ENCODE measurements at regions not wholly inside any gene's neighbourhood (a gene's known extent, or its start where the extent isn't known, plus 50 kb on each side); places are given as distances from the start of the nearest gene placed in this dataset.

DNA sequence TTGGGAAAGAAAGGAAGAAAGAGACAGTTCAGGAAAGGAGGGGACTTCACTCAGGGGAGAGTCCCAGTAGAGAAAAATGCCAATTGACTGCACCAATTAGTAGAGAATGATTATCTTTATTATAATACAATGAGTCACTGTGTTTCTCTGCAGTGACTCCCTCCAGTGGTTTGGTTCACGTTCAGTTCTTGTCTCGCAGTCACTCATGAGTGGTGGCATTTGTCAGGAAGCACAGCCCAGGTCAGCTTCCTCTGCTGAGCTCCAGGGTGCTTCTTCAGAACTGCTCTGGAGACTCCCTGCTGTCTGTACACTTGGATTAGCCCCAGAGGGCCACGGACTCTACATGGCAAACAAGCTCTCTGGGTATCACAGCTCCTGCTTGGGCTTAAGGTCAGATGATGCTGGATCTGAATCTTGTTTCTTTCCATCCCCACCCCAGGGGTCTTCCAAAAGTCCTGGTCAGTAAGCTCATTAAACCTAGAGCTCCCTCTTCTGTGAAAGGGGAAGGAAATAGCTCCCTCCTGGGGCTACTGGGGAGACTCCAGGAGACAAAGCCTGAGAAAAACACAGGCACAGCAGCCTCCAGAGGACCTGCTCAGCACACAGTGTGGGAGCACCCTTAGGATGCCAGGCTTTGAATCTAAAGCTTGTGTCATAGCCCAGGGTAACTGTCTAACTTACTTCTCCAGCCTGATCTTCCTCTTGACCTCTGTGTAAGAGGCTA is 619.0 kb downstream of the AJAP1 start:
- DNase-seq (ENCODE audit: low read depth) = no peak

DNA sequence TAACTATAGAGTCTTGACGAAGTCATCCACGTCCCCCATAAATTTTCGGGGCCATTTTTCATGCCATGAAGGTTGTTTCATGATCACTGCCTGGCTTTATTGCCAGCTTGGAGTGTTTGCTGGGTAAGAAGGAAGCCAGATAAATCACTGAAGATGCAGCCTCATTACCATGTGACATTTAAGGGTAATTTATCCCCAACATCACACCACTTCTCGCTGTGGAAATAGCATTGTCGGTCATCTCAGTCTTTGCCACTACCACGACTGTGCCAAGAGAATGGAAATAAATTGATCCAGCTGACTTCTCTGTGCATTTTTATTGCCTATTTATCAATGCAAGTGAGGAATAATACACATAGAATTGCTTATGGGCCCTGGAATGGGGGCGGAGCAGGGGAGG is 617.9 kb downstream of the AJAP1 start:
- no peak for DNase-seq (ENCODE audit: low read depth)

DNA sequence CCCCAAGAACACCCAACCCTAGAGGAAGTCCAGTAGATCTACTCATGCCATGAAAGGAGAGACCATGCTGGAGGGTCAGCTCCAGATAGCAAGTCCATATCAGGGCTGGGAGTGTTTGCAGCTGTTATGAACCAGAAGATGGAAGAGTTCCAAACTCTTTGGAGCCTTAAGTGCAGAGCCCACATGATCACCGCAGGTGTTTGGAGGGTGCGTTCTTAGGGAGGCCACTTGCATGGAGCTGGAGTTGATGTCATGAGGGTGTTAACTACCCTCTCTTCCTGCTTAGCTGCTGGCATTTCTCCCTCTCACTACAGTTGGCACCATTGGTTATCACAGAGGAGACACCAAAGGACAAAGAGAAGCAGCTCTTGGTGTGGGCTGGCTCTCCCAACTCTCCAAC is 616.9 kb downstream of the AJAP1 start:
- no peak for DNase-seq (ENCODE audit: low read depth)

DNA sequence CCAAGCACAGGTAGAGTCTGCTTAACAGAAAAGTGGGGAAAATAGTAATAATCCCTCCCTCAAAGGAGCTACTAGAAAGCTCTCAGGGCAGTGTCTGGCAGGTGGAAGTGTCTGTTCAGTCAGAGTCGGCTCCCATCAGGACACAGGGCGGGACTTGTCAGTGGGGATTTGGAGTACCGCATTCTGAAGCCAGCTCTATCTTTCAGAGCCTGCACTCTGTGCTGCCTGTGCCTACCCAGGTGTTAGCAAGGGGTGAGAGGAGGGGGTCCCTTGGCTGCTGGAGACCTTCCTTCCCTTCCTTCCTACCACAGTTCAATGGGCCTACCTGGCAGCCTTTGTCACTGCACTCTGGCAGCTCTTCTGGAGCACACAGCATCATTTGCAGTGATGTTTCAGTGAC is 615.5 kb downstream of the AJAP1 start:
- DNase-seq (ENCODE audit: low read depth) = no peak

DNA sequence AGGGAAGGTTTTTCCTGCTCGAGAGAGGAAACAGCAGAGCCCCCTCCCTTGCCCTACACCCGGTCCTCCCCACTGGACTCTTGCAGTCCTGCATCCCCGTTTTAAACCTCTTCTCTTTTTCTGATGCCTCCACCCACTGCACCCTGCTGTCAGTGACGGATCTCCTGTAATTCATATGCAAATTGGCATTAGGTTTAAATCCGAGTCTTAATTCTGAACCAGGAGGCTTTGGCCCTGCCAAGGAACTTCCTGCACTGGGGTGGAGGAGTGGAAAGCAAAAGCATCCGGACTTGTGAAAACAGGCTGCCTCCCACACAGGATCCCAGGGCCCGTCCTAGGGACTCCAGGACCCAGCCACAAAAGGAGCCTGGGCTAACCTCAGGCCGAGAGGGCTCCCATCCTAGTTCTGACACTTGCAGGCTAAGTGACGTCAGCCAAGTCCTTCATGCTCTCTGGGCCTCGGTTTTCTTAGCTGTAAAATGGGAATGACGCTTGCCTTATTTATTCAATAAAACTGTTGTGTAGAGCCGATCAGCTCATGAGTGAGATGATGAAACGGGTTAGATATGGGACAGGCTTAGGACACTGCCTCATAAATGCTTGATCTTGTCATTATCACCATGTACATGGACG is 613.3 kb downstream of the AJAP1 start:
- no peak for DNase-seq (ENCODE audit: low read depth)

DNA sequence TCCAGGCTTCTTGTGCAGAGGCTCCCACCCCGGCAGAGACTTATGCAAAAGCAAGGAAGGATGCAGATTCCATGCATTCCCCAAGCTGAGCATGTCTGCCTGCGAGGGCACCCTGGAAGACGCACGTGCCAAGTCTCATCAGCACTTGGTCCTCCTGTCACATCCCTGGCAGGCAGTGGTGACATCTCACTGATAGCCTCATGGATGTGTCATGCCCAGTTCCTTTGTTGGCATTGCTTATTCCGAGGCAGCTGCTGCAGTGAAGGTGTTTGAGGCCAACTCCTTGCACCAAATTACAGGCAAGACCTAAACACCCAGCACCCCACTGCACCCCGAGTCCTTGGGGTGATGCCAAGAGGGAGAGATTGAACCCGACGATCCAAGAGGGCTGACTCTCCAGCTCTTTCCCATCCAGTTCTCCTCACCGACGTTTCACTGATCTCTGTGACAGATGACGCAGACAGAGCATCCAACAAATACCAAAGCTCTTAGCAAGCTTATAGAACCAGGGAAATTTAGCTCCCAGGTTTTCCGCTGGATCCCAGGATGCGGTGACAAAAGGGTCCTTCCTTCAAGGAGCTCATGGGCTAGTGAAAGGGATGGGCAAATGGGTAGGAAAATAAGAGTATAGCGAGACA is 611.1 kb downstream of the AJAP1 start:
- no peak for DNase-seq (ENCODE audit: low read depth)

DNA sequence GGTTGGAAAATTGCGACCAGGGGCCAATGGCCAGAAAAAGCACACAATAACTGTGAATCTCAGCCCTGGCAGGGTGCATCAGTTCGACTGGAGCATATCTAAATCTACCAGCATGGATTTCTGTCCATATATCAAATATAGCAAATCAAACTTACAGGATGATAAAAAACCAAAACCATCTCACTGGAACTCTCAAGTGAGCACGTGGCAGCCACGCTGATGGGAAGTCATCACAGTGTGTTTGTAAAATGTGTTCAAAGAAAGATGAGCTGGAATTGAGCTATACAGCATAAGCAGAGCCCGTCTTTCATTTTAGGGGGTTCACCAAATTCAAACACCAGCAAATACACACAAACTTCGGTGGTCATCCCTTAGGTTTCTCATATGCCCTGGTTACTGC is 610.1 kb downstream of the AJAP1 start:
- DNase-seq (ENCODE audit: low read depth) = no peak

DNA sequence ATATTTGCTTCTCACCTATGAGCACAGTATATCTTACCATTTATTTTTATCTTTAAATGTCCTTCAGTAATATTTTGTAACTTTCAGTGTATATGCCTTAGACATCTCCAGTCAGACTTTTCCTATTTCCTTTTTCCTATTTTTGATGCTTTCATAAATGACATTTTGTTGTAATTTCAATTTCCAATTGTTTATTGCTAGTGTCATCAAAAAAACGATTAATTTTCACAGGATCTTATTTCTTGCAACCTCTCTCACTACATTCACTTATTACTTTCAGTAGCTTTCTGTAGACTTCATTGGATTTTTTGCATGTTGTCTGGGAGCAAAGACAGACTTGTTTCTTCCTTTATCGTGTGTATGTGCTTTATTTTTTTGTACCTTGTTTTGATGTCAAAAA is 602.4 kb downstream of the AJAP1 start:
- DNase-seq (ENCODE audit: low read depth) = no peak

DNA sequence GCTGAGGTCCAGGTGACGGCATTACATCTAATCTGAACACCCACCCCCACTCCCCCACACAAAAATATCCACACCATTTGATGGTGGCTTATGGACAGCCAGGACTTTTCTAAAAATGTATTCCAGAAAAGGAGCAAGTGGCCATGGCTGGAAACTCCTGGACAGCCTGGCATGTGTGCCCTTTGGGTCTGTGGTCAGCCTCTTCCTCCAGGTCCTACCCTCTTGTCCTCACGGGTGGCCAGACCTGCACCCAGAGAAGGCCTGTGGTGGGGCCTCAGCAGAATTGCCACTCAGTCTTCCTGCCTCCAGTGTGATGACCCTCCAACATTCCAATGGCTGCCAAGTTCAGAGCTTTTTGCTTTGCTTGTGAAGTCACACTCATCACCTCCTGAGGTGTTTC is 600.6 kb downstream of the AJAP1 start:
- no peak for DNase-seq (ENCODE audit: low read depth)

DNA sequence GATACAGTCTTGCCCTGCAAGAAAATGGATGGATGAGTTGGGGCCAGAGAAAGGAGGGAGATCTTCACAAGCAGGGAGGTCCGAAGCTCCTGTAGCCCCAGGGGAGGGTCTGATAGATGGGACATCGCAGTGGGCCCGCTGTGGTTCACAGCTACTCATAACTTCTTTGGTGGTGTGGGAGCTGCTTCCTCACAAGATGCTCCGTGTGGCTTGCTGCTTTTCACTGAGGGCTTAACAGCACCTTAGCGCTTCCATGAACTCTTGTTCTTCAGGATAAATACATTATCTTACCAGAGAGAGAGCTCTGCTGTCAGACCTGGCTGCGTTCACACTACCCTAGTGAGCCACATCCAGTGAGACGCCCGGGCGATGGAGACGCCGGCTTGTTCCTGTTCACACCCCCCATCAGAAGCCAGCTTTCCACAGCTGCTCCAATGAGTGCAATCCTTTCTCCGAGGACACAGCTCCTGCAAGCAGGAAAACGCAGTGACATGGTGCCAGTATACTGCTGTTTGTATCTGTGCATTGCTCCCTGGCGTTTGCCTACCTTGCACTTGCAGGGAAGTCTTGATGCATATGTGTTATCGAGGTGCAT is 599.8 kb downstream of the AJAP1 start:
- DNase-seq (ENCODE audit: low read depth) = no peak

DNA sequence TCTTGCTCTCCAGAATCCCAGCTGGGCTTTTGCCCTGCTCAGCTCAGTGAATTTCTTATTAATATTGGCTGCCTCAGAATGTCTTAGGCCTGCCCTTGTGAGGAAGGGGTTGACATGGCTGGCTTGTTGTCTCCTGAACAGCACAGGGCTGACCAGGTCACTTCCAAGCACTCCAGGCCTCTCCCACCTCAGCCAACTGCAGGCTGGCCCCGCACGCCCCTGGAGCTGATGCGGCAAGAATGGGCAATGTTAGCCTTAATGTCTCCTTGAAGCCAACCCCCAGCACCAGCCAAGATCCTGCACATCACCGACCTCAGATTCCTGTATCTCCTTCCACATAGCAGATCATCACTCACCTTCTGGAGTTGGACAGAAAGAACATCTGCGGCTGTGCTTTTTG is 598.6 kb downstream of the AJAP1 start:
- DNase-seq (ENCODE audit: low read depth) = no peak

DNA sequence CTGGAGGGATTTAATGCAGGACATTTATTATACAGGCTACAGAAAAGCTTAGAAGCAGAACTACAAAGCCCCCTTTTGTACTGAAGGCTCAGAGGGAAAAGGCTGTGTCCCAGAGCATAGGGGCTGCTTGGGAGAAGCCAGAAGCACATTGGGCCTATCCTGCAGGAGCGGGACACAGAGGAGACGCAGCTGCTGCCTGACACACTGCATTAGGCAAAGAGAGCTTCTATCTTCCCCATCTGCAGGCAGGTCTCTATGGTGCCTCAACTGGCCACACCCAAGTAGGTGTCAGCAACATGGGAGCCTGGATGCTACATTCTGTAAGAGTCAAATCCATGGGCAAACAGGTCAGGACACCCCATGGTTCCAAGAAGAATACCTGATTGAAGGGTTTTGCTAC is 595.9 kb downstream of the AJAP1 start:
- DNase-seq (ENCODE audit: low read depth) = no peak

DNA sequence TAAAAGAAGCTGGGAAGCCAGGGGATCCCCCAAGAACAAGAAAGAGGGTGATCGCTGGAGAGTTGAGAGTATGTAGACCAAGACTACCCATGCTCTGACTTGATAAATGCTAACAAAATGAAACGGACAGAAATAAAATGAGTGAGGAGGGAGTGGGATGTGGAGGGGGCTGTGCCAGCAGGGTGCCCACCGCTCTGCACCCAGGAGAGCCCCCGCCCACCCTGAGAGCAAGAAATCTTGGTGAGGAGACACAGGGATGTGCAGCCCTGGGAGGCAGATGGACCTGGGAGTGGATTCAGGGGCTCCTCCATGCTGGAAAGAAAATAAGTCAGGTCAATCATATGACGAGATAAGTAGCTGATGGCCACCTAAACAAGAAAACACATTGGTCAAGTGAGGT is 590.9 kb downstream of the AJAP1 start:
- no peak for DNase-seq (ENCODE audit: low read depth)

DNA sequence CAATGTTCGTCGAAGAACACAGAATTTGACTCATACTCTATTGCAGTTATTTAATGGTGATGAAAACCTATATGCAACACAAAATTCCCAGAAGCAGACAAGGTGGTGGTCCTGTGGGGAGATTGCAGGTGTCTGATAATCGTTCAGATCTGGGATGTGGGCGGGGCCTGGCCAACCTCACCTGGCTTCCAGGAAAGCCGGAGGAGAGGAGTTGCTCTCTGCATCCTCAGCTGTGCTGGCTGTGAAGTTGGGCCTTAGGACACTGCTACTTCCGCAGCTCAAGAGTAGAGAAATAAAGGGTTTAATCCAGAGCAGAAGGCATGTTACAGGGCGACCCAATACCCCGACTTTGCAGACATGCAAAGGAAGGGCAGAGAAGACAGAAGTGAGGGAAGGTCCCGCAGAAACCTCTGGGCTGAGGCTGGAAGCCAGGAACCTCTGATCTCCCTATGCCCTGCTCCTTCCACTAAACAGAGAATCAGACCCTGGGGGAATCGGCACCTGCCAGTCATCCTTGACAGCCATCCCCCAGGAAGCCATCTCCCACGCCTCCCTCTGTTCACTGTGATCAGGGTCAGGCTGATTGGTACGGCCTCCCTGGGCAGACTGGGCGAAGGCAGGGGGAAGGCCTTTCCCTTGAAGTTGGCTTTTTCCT is 590.3 kb downstream of the AJAP1 start:
- DNase-seq (ENCODE audit: low read depth) = no peak

DNA sequence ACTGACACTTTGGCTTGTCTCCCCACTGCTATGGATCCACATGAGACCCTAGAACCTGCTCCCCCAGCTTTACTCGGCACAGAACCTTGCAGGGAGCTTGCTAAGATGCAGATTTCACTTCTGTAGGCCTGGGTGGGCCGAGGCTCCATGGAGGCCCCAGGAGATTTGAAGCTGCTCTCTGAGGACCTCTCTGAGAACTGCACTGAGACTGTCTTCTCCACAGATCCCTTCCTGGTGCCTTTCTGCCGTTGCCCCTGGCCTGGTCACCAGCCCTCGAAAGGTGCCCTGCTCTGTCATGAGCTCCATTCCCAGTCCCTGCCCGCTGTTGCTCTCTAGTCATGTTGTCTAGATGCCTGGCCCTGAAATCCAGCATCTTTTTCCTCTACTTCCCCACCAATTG is 588.4 kb downstream of the AJAP1 start:
- DNase-seq (ENCODE audit: low read depth) = no peak

DNA sequence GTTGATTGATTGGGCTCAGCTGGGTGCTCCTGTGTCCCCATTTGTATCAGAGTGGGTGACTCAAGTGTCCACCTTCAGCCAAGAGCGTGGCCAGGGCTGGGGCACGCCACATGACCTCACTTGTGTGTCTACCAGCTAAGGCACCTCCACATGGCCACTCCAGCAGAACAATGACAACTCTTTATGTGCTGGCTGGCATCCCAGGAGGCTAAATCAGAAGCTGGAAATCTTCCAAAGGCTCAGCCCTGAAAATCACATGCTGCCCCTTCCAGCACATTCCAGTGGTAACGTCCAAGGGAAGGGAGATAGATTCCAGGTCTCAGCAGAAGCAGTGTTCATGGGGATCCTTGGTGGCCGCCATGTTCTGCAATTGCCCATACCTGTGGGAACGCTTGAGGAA is 585.5 kb downstream of the AJAP1 start:
- DNase-seq (ENCODE audit: low read depth) = no peak

DNA sequence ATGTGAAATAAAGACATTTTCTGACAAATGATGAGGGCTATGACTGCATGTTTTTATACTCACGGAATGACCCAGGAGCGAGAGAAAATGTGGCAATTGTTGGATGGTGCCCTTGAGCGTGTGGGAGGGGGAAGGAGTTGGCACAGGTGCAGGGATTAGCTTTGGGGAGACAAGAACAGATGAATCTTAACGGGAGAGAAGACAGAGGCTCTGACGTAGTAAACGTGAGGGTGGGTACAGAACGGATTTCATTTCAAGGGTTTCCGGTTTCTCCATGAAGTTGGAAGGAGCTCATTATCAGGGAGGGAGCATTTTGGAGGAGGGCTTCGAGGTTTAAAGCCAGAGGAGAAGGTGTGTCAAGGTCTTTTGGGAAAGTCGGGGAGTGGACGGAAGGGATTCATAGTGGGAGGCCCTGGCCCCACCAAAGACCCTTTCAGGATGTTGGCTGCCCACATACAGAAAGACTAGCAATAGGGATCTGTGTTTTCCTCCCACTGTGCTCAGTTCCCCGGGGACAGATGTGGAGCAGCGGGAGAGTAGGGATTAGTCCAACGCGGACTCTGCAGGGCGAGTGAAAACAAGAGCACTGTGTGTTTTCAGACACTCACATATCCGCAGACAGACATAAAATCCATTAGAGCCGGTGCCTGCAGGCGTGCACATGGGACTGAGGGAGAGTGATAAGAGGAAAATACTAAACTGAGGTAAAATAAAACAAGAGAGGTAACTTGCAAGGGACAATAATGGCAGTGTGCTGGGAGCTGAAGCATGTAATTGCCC is 584.1 kb downstream of the AJAP1 start:
- no peak for DNase-seq (ENCODE audit: low read depth)

DNA sequence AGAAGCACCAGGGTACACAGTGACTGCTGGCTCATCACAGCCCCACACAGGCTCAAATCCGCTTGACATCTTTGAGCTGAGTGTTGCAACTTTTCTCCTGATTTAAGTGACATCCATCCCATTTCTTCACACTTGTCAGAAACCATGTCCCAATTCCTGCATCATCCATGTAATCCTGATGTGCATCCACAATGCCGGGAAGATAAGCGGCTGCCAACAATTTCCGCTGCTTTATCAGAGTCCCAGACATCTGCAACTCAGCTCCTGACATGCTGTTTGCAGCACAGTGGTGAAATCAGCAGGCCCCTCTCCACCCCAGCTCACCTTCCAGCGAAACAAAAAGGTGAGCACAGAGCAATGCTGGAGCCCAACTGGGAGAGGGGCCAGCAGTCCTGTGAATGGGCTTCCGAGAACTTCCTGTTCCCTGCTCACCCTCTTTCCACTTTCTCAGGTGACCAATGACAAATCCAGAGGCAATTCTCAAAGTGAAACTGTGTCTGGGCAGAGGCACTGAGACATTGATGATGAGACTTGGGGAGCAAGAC is 581.0 kb downstream of the AJAP1 start:
- DNase-seq (ENCODE audit: low read depth) = no peak

DNA sequence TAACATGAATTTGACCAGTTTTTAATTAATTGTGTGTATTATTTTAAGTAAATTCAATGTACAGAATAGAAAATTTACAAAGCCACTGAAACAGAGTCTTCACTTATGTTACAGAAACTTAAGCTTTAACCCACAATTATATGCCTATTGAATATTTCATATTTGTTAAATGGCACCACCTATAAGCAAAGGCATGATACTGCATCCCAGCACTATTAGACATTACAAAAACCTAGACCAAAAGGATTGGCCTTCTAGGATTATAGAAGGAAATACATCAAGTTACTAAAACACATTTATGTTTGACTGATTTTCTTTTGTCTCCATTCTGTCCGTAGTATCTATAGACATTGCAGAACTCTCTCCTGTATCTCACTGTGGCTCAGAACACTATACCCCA is 578.1 kb downstream of the AJAP1 start:
- no peak for DNase-seq (ENCODE audit: low read depth)

DNA sequence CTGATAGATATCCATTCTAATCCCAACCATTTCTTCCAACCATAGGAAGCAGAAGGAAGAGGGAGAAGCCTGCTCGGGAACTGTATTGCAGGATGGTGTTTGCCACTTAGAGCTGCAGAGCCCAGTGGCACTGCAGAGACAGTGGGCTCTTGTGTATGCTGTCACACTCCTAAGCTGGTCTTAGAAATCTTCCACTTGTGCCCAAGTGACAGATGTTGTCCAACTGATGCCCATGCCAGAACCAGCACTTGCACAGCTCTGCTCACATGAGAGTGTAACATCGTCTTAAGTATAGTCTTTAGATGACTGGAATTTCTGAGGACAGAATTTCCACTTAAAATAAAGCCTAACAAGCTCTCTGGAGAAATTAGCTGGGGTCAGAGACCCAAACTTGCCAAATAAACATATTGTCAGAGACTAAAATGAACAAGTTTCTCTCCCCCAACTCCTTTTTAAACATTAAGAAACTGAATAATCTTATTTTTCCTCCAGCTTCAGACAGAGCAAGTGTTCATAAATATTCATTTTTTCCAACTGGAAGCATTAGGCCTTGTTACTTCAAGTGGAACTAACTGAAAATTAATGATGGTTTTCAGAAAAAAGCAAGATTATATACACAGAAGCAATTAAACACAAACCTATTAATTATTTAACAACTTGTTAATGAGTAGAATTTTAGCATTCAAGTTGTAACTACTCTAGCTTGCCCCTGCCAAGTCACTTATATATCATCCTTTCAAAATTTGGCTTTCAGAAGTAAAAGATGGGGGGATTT is 577.3 kb downstream of the AJAP1 start:
- DNase-seq (ENCODE audit: low read depth) = no peak

DNA sequence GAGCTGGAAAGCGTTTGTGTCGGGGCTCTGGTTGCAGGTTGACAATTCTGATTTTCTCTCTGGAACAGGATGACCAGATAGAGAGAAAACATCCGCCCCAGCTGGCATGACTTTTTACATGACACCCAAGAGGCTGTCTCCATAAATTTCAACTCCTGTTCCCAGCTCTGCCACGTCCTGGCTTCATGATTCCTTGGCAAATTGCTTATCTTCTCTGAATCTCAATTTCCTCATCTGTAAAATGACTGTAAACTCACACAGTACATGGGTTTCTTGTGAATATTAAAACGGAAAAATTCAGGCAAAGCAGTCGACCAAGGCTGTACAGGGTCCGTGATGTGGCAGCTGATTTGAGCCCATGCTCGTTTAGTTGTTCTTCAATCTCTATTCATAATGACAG is 572.7 kb downstream of the AJAP1 start:
- DNase-seq (ENCODE audit: low read depth) = no peak

Data from ELR (cell line).